HEK293T (cell line): ENCODE measurements at regions not wholly inside any gene's neighbourhood (a gene's known extent, or its start where the extent isn't known, plus 50 kb on each side); places are given as distances from the start of the nearest gene placed in this dataset.

Experiments
- ARNT ChIP-seq: fragments of 450-650 bp; IDR thresholded peaks from 2 replicates; pipeline ENCODE4 v1.6.1; 2017; ENCODE audit warnings: mild to moderate bottlenecking
- BHLHE40 ChIP-seq: fragments of 450-650 bp; IDR thresholded peaks from 2 replicates; pipeline ENCODE4 v1.6.1; 2016; ENCODE audit warnings: mild to moderate bottlenecking, moderate library complexity, borderline replicate concordance
- CTBP1 ChIP-seq: fragments of 450-650 bp; IDR thresholded peaks from 2 replicates; pipeline ENCODE4 v1.6.1; 2016; ENCODE audit warnings: borderline replicate concordance
- ELF4 ChIP-seq: fragments of 450-650 bp; IDR thresholded peaks from 2 replicates; pipeline ENCODE4 v1.6.1; 2017; ENCODE audit warnings: antibody characterized with exemption
- FOXK2 ChIP-seq: fragments of 450-650 bp; IDR thresholded peaks from 2 replicates; pipeline ENCODE4 v1.6.1; 2016; ENCODE audit warnings: mild to moderate bottlenecking
- FOXM1 ChIP-seq: fragments of 450-650 bp; IDR thresholded peaks from 2 replicates; pipeline ENCODE4 v1.6.1; 2017; ENCODE audit warnings: mild to moderate bottlenecking, borderline replicate concordance
- L3MBTL2 ChIP-seq: fragments of 450-650 bp; conservative IDR thresholded peaks from 2 replicates; pipeline ENCODE4 v1.6.1; 2016; ENCODE audit warnings: mild to moderate bottlenecking
- NFRKB ChIP-seq: fragments of 450-650 bp; IDR thresholded peaks from 2 replicates; pipeline ENCODE4 v1.6.1; 2016; ENCODE audit warnings: mild to moderate bottlenecking, moderate library complexity
- PKNOX1 ChIP-seq: fragments of 450-650 bp; IDR thresholded peaks from 2 replicates; pipeline ENCODE4 v1.6.1; 2016
- SP1 ChIP-seq: fragments of 450-650 bp; IDR thresholded peaks from 2 replicates; pipeline ENCODE4 v1.6.1; 2017
- SUZ12 ChIP-seq: fragments of 450-650 bp; IDR thresholded peaks from 2 replicates; pipeline ENCODE4 v1.6.1; 2016; ENCODE audit warnings: mild to moderate bottlenecking
- TARDBP ChIP-seq: fragments of 450-650 bp; IDR thresholded peaks from 2 replicates; pipeline ENCODE4 v1.6.1; 2016
- ZNF384 ChIP-seq: fragments of 450-650 bp; IDR thresholded peaks from 2 replicates; pipeline ENCODE4 v1.6.1; 2016

GRCh38 chr1:62917314-62917713, 133.4 kb downstream of the ATG4C start:
- no peak for TF ChIP-seq L3MBTL2
- no peak for TF ChIP-seq FOXM1
- TF ChIP-seq FOXK2 = no peak
- no peak for TF ChIP-seq ARNT
- no peak for TF ChIP-seq ZNF384
- TF ChIP-seq NFRKB = no peak
- TF ChIP-seq SUZ12 = no peak
- no peak for TF ChIP-seq ELF4
- TF ChIP-seq TARDBP = no peak
- TF ChIP-seq SP1 = no peak
- no peak for TF ChIP-seq PKNOX1
- TF ChIP-seq BHLHE40 = no peak
- no peak for TF ChIP-seq CTBP1
